ENCODE measurements at regions not wholly inside any gene's neighbourhood (a gene's known extent, or its start where the extent isn't known, plus 50 kb on each side); places are given as distances from the start of the nearest gene placed in this dataset.
A peak's percentile ranks its signal among the peaks of the same experiment; 100 is the strongest.

GRCh38 chr5:73307645-73308355 is 134.8 kb downstream of the TMEM174 start:
- H3K27ac Mint-ChIP-seq: no peak overlapping the region
- no peaks in the 10 kb centered on the region for H3K36me3 Mint-ChIP-seq
- DNase-seq (no peak), ATAC-seq (replicated peaks in 1 of 4) (no peak)
- H3K4me3 Mint-ChIP-seq: no peak overlapping the region
- H3K27me3 Mint-ChIP-seq: peaks cover 63 to 83% of the 10 kb centered on the region in 2 donors
- no CpG with 5 or more reads among the region's 4 CpGs for WGBS (ENCODE audit: insufficient coverage)
- H3K27ac ChIP-seq (ENCODE audit: low read length): no peak overlapping the region
- ChIA-PET CTCF (interaction anchor here in 1 of 2 donors (0.7 kb wide), 1 partner anchor 14 kb away, joined by 3 read pairs; no protein-coding TSS in a partner anchor), POLR2A (no interaction called here)
- no peak overlapping the region for H3K4me3 ChIP-seq (ENCODE audit: control insufficient read depth in 1 of 2, extremely low read depth in 1 of 2, low read length in 1 of 2)
- H3K36me3 ChIP-seq (ENCODE audit: control insufficient read depth in 2 of 2, extremely low read depth in 1 of 2, insufficient read depth in 1 of 2, low read length in 1 of 2): no peaks in the 10 kb centered on the region
- H3K27me3 ChIP-seq (replicated peaks in 1 of 2; ENCODE audit: control insufficient read depth in 2 of 2, extremely low read depth in 1 of 2, insufficient read depth in 2 of 2, low read length in 1 of 2): peaks cover 35 to 66% of the 10 kb centered on the region in 2 experiments
- peaks cover 9 to 10% (median 9%) of the 10 kb centered on the region in 3 donors for H3K4me1 Mint-ChIP-seq
- H3K9me3 ChIP-seq: no peaks in the 10 kb centered on the region
- peaks cover 0 to 5% of the 10 kb centered on the region in 2 experiments for H3K4me1 ChIP-seq (ENCODE audit: control insufficient read depth in 1 of 2, extremely low read depth in 1 of 2, insufficient read depth in 2 of 2, low read length in 2 of 2)
- H3K9me3 Mint-ChIP-seq: no peaks in the 10 kb centered on the region

GRCh38 chr5:73306741-73307275 is 133.8 kb downstream of the TMEM174 start:
- POLR2A ChIA-PET: no interaction called here
- Mint-ChIP-seq H3K4me3 (no peak overlapping the region), H3K36me3 (no peaks in the 10 kb centered on the region), H3K4me1 (peaks cover 1 to 8% (median 6%) of the 10 kb centered on the region in 3 donors), H3K27me3 (peaks cover 64 to 81% of the 10 kb centered on the region in 2 donors), H3K27ac (no peak overlapping the region), H3K9me3 (no peaks in the 10 kb centered on the region)
- WGBS (ENCODE audit: insufficient coverage): 34% methylated on average over 6 of the region's 7 CpGs
- peaks cover 41 to 65% of the 10 kb centered on the region in 2 experiments for H3K27me3 ChIP-seq (replicated peaks in 1 of 2; ENCODE audit: control insufficient read depth in 2 of 2, extremely low read depth in 1 of 2, insufficient read depth in 2 of 2, low read length in 1 of 2)
- H3K9me3 ChIP-seq: no peaks in the 10 kb centered on the region
- H3K4me1 ChIP-seq (ENCODE audit: control insufficient read depth in 1 of 2, extremely low read depth in 1 of 2, insufficient read depth in 2 of 2, low read length in 2 of 2): no peaks in the 10 kb centered on the region
- no peak overlapping the region for H3K27ac ChIP-seq (ENCODE audit: low read length)
- CTCF ChIA-PET: no interaction called here
- no peaks in the 10 kb centered on the region for H3K36me3 ChIP-seq (ENCODE audit: control insufficient read depth in 2 of 2, extremely low read depth in 1 of 2, insufficient read depth in 1 of 2, low read length in 1 of 2)
- H3K4me3 ChIP-seq (ENCODE audit: control insufficient read depth in 1 of 2, extremely low read depth in 1 of 2, low read length in 1 of 2): no peak overlapping the region
- ATAC-seq (replicated peaks in 1 of 4) (no peak), DNase-seq (no peak)

GRCh38 chr5:73306078-73306719 is 133.2 kb downstream of the TMEM174 start:
- CTCF ChIA-PET: no interaction called here
- H3K27ac Mint-ChIP-seq: no peak overlapping the region
- peaks cover 71 to 81% of the 10 kb centered on the region in 2 donors for H3K27me3 Mint-ChIP-seq

GRCh38 chr5:73305386-73305785 is 132.4 kb downstream of the TMEM174 start:
- Histone ChIP-seq H3K27me3 (replicated peaks in 1 of 2; ENCODE audit: control insufficient read depth in 2 of 2, extremely low read depth in 1 of 2, insufficient read depth in 2 of 2, low read length in 1 of 2) (peaks cover 38 to 65% of the 10 kb centered on the region in 2 experiments), H3K9me3 (no peaks in the 10 kb centered on the region), H3K4me3 (ENCODE audit: control insufficient read depth in 1 of 2, extremely low read depth in 1 of 2, low read length in 1 of 2) (no peak overlapping the region), H3K4me1 (ENCODE audit: control insufficient read depth in 1 of 2, extremely low read depth in 1 of 2, insufficient read depth in 2 of 2, low read length in 2 of 2) (no peaks in the 10 kb centered on the region), H3K27ac (ENCODE audit: low read length) (no peak overlapping the region), H3K36me3 (ENCODE audit: control insufficient read depth in 2 of 2, extremely low read depth in 1 of 2, insufficient read depth in 1 of 2, low read length in 1 of 2) (no peaks in the 10 kb centered on the region)
- ChIA-PET CTCF (no interaction called here), POLR2A (no interaction called here)
- Mint-ChIP-seq H3K27ac (no peak overlapping the region), H3K4me1 (peaks cover 6 to 11% (median 8%) of the 10 kb centered on the region in 3 donors), H3K4me3 (no peak overlapping the region), H3K9me3 (no peaks in the 10 kb centered on the region), H3K27me3 (peaks cover 77 to 86% of the 10 kb centered on the region in 2 donors), H3K36me3 (no peaks in the 10 kb centered on the region)
- DNase-seq (no peak), ATAC-seq (replicated peaks in 1 of 4) (no peak)
- WGBS (ENCODE audit: insufficient coverage): no CpG with 5 or more reads among the region's 3 CpGs

More at GRCh38 chr5:73306078-73306719, 133.2 kb downstream of the TMEM174 start:
- Mint-ChIP-seq H3K9me3 (no peaks in the 10 kb centered on the region), H3K4me1 (peaks cover 0 to 6% (median 3%) of the 10 kb centered on the region in 3 donors), H3K4me3 (no peak overlapping the region), H3K36me3 (no peaks in the 10 kb centered on the region)
- Histone ChIP-seq H3K27ac (ENCODE audit: low read length) (no peak overlapping the region), H3K36me3 (ENCODE audit: control insufficient read depth in 2 of 2, extremely low read depth in 1 of 2, insufficient read depth in 1 of 2, low read length in 1 of 2) (no peaks in the 10 kb centered on the region), H3K4me3 (ENCODE audit: control insufficient read depth in 1 of 2, extremely low read depth in 1 of 2, low read length in 1 of 2) (no peak overlapping the region), H3K4me1 (ENCODE audit: control insufficient read depth in 1 of 2, extremely low read depth in 1 of 2, insufficient read depth in 2 of 2, low read length in 2 of 2) (no peaks in the 10 kb centered on the region), H3K27me3 (replicated peaks in 1 of 2; ENCODE audit: control insufficient read depth in 2 of 2, extremely low read depth in 1 of 2, insufficient read depth in 2 of 2, low read length in 1 of 2) (peaks cover 41 to 65% of the 10 kb centered on the region in 2 experiments), H3K9me3 (no peaks in the 10 kb centered on the region)
- DNase-seq: no peak
- POLR2A ChIA-PET: no interaction called here
- ATAC-seq (replicated peaks in 1 of 4): no peak
- 74% methylated on average over 3 of the region's 4 CpGs for WGBS (ENCODE audit: insufficient coverage)

GRCh38 chr5:73304381-73304780 is 131.4 kb downstream of the TMEM174 start:
- H3K4me1 Mint-ChIP-seq: peaks cover 16 to 19% (median 18%) of the 10 kb centered on the region in 3 donors
- peaks cover 80 to 87% of the 10 kb centered on the region in 2 donors for H3K27me3 Mint-ChIP-seq
- no peak overlapping the region for H3K4me3 Mint-ChIP-seq
- Histone ChIP-seq H3K27ac (ENCODE audit: low read length) (no peak overlapping the region), H3K4me1 (ENCODE audit: control insufficient read depth in 1 of 2, extremely low read depth in 1 of 2, insufficient read depth in 2 of 2, low read length in 2 of 2) (peaks cover 0 to 4% of the 10 kb centered on the region in 2 experiments), H3K36me3 (ENCODE audit: control insufficient read depth in 2 of 2, extremely low read depth in 1 of 2, insufficient read depth in 1 of 2, low read length in 1 of 2) (no peaks in the 10 kb centered on the region), H3K4me3 (ENCODE audit: control insufficient read depth in 1 of 2, extremely low read depth in 1 of 2, low read length in 1 of 2) (no peak overlapping the region), H3K9me3 (no peaks in the 10 kb centered on the region), H3K27me3 (replicated peaks in 1 of 2; ENCODE audit: control insufficient read depth in 2 of 2, extremely low read depth in 1 of 2, insufficient read depth in 2 of 2, low read length in 1 of 2) (peaks cover 39 to 64% of the 10 kb centered on the region in 2 experiments)
- WGBS (ENCODE audit: insufficient coverage): 71% methylated on average over 2 of the region's 2 CpGs
- ChIA-PET POLR2A (no interaction called here), CTCF (interaction anchor here (0.6 kb wide), 2 partner anchors 117 to 137 kb away, joined by 3 to 5 read pairs; no protein-coding TSS in a partner anchor)
- no peaks in the 10 kb centered on the region for H3K9me3 Mint-ChIP-seq
- no peak overlapping the region for H3K27ac Mint-ChIP-seq
- DNase-seq (no peak), ATAC-seq (replicated peaks in 1 of 4) (no peak)
- H3K36me3 Mint-ChIP-seq: no peaks in the 10 kb centered on the region

- H3K27me3 ChIP-seq (replicated peaks in 1 of 2; ENCODE audit: control insufficient read depth in 2 of 2, extremely low read depth in 1 of 2, insufficient read depth in 2 of 2, low read length in 1 of 2): peaks cover 40 to 74% of the 10 kb centered on the region in 2 experiments
- CTCF ChIA-PET: no interaction called here
- peak overlapping the region in 1 of 3 donors; percentile 28 for H3K4me3 Mint-ChIP-seq
- POLR2A ChIA-PET: no interaction called here
- H3K27me3 Mint-ChIP-seq: peaks cover 88% of the 10 kb centered on the region in 2 donors
- DNase-seq (no peak), ATAC-seq (replicated peaks in 1 of 4) (no peak)
- H3K36me3 ChIP-seq (ENCODE audit: control insufficient read depth in 2 of 2, extremely low read depth in 1 of 2, insufficient read depth in 1 of 2, low read length in 1 of 2): no peaks in the 10 kb centered on the region
- no peak overlapping the region for H3K27ac ChIP-seq (ENCODE audit: low read length)
- WGBS (ENCODE audit: insufficient coverage): 14% methylated on average over 62 of the region's 77 CpGs
- no peak overlapping the region for H3K27ac Mint-ChIP-seq
- peaks cover 0 to 8% of the 10 kb centered on the region in 2 experiments for H3K4me1 ChIP-seq (ENCODE audit: control insufficient read depth in 1 of 2, extremely low read depth in 1 of 2, insufficient read depth in 2 of 2, low read length in 2 of 2)
- no peaks in the 10 kb centered on the region for H3K9me3 Mint-ChIP-seq
- no peaks in the 10 kb centered on the region for H3K36me3 Mint-ChIP-seq
- H3K9me3 ChIP-seq: no peaks in the 10 kb centered on the region
- H3K4me3 ChIP-seq (ENCODE audit: control insufficient read depth in 1 of 2, extremely low read depth in 1 of 2, low read length in 1 of 2): peak overlapping the region in 1 of 2 donors; percentile 29
- peaks cover 24 to 26% (median 25%) of the 10 kb centered on the region in 3 donors for H3K4me1 Mint-ChIP-seq
These were observed 130.4 kb downstream of the TMEM174 start for GRCh38 chr5:73303148-73304079.
